ENCODE measurements at regions not wholly inside any gene's neighbourhood (a gene's known extent, or its start where the extent isn't known, plus 50 kb on each side); places are given as distances from the start of the nearest gene placed in this dataset.

DNA sequence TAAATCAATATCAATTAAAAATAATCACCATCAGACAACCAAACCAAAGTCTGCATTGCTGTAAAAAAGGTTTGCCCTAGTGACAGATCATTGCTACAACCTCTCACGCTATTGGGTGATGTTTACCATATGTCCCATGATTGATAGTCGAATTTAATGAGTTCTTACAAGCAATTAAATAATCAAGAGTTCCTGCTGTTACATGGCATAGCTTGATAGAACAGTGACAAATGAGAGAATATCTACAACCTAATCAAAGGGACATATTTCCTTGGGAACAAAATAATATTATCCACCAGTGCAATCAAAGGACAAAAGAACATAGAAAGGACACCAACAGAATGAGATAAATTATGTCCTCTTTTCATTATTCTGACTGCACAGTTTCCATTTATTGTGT lies 387.4 kb downstream of the ETV1 start:
- BruUV-seq (replicated peaks), result no TSS peak
- H3K27me3 ChIP-seq (ENCODE audit: insufficient read depth, low read length), result no peaks in the 10 kb centered on the region
- CTCF ChIA-PET, result no interaction called here
- no peaks in the 10 kb centered on the region for H3K79me2 ChIP-seq (ENCODE audit: insufficient read depth, low read length)
- no peak overlapping the region for H3K4me3 ChIP-seq (replicated peaks in 1 of 2; ENCODE audit: low read depth in 1 of 2, low read length in 2 of 2)
- no peak for TF ChIP-seq FOSL1 (IDR thresholded peaks at IDR 0.05; ENCODE audit: low read depth)
- no peak for TF ChIP-seq TCF7L2 (IDR thresholded peaks at IDR 0.05; ENCODE audit: borderline replicate concordance, extremely low read depth, insufficient read depth, insufficient read length)
- TF ChIP-seq ELF1 (IDR thresholded peaks at IDR 0.05; ENCODE audit: borderline replicate concordance, low read depth), result no peak
- no peak for TF ChIP-seq SP1 (IDR thresholded peaks at IDR 0.05; ENCODE audit: low read depth)
- no peak for TF ChIP-seq EGR1 (IDR thresholded peaks at IDR 0.05; ENCODE audit: low read depth)
- TF ChIP-seq RAD21 (IDR thresholded peaks at IDR 0.05; ENCODE audit: low read depth), result no peak
- no peak for TF ChIP-seq REST (IDR thresholded peaks at IDR 0.05; ENCODE audit: low read depth)
- no peak for TF ChIP-seq ATF3 (IDR thresholded peaks at IDR 0.05)
- no peak for TF ChIP-seq EZH2phosphoT487 (IDR thresholded peaks at IDR 0.05; ENCODE audit: borderline replicate concordance)
- TF ChIP-seq YY1 (IDR thresholded peaks at IDR 0.05; ENCODE audit: extremely low read depth, insufficient replicate concordance, low read depth, low read length), result no peak
- TF ChIP-seq CBX3 (IDR thresholded peaks at IDR 0.05; ENCODE audit: low read depth), result no peak
- no peak for TF ChIP-seq SIN3A (IDR thresholded peaks at IDR 0.05; ENCODE audit: low read depth)
- TF ChIP-seq, protein P1, sequence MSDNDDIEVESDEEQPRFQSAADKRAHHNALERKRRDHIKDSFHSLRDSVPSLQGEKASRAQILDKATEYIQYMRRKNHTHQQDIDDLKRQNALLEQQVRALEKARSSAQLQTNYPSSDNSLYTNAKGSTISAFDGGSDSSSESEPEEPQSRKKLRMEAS (IDR thresholded peaks at IDR 0.05), result no peak
- TF ChIP-seq POLR2A (IDR thresholded peaks at IDR 0.05; ENCODE audit: borderline replicate concordance, extremely low read depth, insufficient read depth, insufficient read length), result no peak
- TF ChIP-seq SRF (IDR thresholded peaks at IDR 0.05; ENCODE audit: low read depth), result no peak
- no peak for TF ChIP-seq ZFX (IDR thresholded peaks at IDR 0.05)
- H3K27ac ChIP-seq (ENCODE audit: low read depth, low read length), result no peak overlapping the region
- RAD21 ChIA-PET (ENCODE audit: low non-redundant PET in 1 of 2, low total read pairs in 2 of 2, uncharacterized antibody in 2 of 2, unreplicated experiment in 2 of 2), result no interaction called here
- H2AFZ ChIP-seq (ENCODE audit: low read depth, low read length, poor library complexity, severe bottlenecking), result no peak overlapping the region
- no peaks in the 10 kb centered on the region for H3K36me3 ChIP-seq (ENCODE audit: control insufficient read depth in 1 of 2, insufficient read depth in 2 of 2, low read length in 2 of 2)
- no peaks in the 10 kb centered on the region for H3K9me3 ChIP-seq (ENCODE audit: control insufficient read depth in 1 of 2, insufficient read depth in 1 of 2, low read depth in 1 of 2, low read length in 2 of 2)
- H3K9ac ChIP-seq (ENCODE audit: low read length), result no peak overlapping the region
- intact Hi-C loops (cut with micrococcal nuclease), result no loop called here
- no peaks in the 10 kb centered on the region for H3K9me2 ChIP-seq (ENCODE audit: insufficient read depth)
- ATAC-seq (no peak), DNase-seq (ENCODE audit: low read depth, low spot score) (no peak)
- H4K20me1 ChIP-seq (ENCODE audit: insufficient read depth), result no peaks in the 10 kb centered on the region
- POLR2A ChIA-PET, result no interaction called here
- H3K4me2 ChIP-seq (ENCODE audit: low read length), result no peak overlapping the region
- no peaks in the 10 kb centered on the region for H3K4me1 ChIP-seq (ENCODE audit: control insufficient read depth in 1 of 2, insufficient read depth in 2 of 2, low read length in 2 of 2)

All from HCT116 (cell line).